HG02870 (cell line): ENCODE measurements at regions not wholly inside any gene's neighbourhood (a gene's known extent, or its start where the extent isn't known, plus 50 kb on each side); places are given as distances from the start of the nearest gene placed in this dataset.

Experiments used
- ATAC-seq: cut with Tn5 transposase; IDR thresholded peaks from one replicate; pipeline ENCODE4 v1.9.1; 2021; ENCODE audit warnings: mild to moderate bottlenecking, moderate library complexity; ENCODE audit not compliant: unreplicated experiment

- ATAC-seq: no peak
Measured at GRCh38 chr1:98385652-98386051, 275.9 kb upstream of the SNX7 start.

GRCh38 chr1:98384461-98385141 lies 276.9 kb upstream of the SNX7 start:
- no peak for ATAC-seq

GRCh38 chr1:98382986-98383740 lies 278.4 kb upstream of the SNX7 start:
- no peak for ATAC-seq

- ATAC-seq: no peak
Measured at GRCh38 chr1:98382586-98382985, 278.9 kb upstream of the SNX7 start.

GRCh38 chr1:98374098-98374497 lies 287.4 kb upstream of the SNX7 start:
- ATAC-seq: no peak

- no peak for ATAC-seq
Measured at GRCh38 chr1:98373056-98373455, 288.5 kb upstream of the SNX7 start.

- ATAC-seq: no peak
Measured at GRCh38 chr1:98371764-98372163, 289.8 kb upstream of the SNX7 start.

- no peak for ATAC-seq
Measured at GRCh38 chr1:98369463-98369862, 292.1 kb upstream of the SNX7 start.

GRCh38 chr1:98368995-98369394 lies 292.5 kb upstream of the SNX7 start:
- ATAC-seq: no peak

GRCh38 chr1:98367426-98367825 lies 294.1 kb upstream of the SNX7 start:
- no peak for ATAC-seq

- no peak for ATAC-seq
Measured at GRCh38 chr1:98366343-98366742, 295.2 kb upstream of the SNX7 start.

- no peak for ATAC-seq
Measured at GRCh38 chr1:98364544-98364943, 297.0 kb upstream of the SNX7 start.

GRCh38 chr1:98360864-98361263 lies 300.7 kb upstream of the SNX7 start:
- no peak for ATAC-seq

- ATAC-seq: no peak
Measured at GRCh38 chr1:98355656-98356383, 305.7 kb upstream of the SNX7 start.

- no peak for ATAC-seq
Measured at GRCh38 chr1:98352378-98352777, 309.1 kb upstream of the SNX7 start.

- no peak for ATAC-seq
Measured at GRCh38 chr1:98351561-98351960, 310.0 kb upstream of the SNX7 start.

- no peak for ATAC-seq
Measured at GRCh38 chr1:98345417-98345816, 316.1 kb upstream of the SNX7 start.

GRCh38 chr1:98344731-98345130 lies 316.8 kb upstream of the SNX7 start:
- no peak for ATAC-seq

- ATAC-seq: no peak
Measured at GRCh38 chr1:98342566-98342965, 319.0 kb upstream of the SNX7 start.

- ATAC-seq: no peak
Measured at GRCh38 chr1:98340511-98340910, 321.0 kb upstream of the SNX7 start.

GRCh38 chr1:98336472-98337083 lies 324.9 kb upstream of the SNX7 start:
- no peak for ATAC-seq
